ENCODE measurements at regions not wholly inside any gene's neighbourhood (a gene's known extent, or its start where the extent isn't known, plus 50 kb on each side); places are given as distances from the start of the nearest gene placed in this dataset.

DNA sequence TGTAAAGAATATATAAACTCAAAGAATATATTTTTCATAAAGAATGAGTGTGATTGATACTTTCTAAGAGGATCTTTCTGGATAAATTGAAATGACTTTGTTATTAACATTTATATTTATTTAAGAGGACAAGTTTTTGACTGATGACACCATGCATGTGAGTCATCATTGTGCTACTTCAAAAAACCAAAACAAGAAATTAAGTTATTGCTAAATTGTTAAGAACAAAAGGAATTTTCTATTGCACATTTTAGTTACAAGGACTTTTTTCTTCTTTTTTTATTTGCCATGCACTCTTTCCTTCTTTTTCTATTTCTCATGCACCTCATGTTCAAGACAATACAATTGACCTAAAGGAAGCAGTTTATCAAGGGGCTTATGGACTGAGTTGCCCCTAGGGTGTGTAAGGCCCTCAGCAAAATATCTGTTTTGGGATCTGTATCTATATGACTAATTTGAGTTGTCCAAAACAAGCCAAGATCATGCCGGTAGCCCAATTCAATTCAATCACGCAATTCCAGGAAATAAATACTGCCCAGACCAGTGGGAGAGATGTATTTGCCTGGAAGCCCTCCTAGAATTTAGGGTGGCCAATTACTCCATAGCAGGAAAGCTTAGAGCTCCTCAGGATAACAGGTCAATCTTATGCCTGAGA, 654.3 kb downstream of the METTL4 start:
- TF ChIP-seq, protein P1, sequence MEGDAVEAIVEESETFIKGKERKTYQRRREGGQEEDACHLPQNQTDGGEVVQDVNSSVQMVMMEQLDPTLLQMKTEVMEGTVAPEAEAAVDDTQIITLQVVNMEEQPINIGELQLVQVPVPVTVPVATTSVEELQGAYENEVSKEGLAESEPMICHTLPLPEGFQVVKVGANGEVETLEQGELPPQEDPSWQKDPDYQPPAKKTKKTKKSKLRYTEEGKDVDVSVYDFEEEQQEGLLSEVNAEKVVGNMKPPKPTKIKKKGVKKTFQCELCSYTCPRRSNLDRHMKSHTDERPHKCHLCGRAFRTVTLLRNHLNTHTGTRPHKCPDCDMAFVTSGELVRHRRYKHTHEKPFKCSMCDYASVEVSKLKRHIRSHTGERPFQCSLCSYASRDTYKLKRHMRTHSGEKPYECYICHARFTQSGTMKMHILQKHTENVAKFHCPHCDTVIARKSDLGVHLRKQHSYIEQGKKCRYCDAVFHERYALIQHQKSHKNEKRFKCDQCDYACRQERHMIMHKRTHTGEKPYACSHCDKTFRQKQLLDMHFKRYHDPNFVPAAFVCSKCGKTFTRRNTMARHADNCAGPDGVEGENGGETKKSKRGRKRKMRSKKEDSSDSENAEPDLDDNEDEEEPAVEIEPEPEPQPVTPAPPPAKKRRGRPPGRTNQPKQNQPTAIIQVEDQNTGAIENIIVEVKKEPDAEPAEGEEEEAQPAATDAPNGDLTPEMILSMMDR (IDR thresholded peaks at IDR 0.05): no peak
- TF ChIP-seq EP300 (IDR thresholded peaks at IDR 0.05) (no peak), POLR2AphosphoS5 (IDR thresholded peaks at IDR 0.05) (no peak), POLR2A (IDR thresholded peaks at IDR 0.05) (no peak)

All from stomach (tissue), 4 donors.